ENCODE measurements at regions not wholly inside any gene's neighbourhood (a gene's known extent, or its start where the extent isn't known, plus 50 kb on each side); places are given as distances from the start of the nearest gene placed in this dataset.
"Not testable (repeated sequence)": the region's sequence is repeated elsewhere in the genome, so short reads cannot be mapped to it uniquely, and the experiment has no call there.

GRCh38 chr16:7229433-7230218 is 103.0 kb upstream of the RBFOX1 start:
- not testable (repeated sequence) for TF ChIP-seq POLR2A, CTCF, POLR2AphosphoS5 (IDR thresholded peaks at IDR 0.05)
